K562 (cell line): ENCODE measurements at regions not wholly inside any gene's neighbourhood (a gene's known extent, or its start where the extent isn't known, plus 50 kb on each side); places are given as distances from the start of the nearest gene placed in this dataset.

Experiments
- ATAC-seq: fragments of 200-7000 bp; cut with Tn5 transposase; 3 replicates; pipeline ENCODE4 v1.9.1; 2020; ENCODE audit warnings: moderate library complexity
- BruUV-seq: library from RNA; stranded (reverse); fragments of 400-500 nt; replicated peaks from 2 replicates; lab custom pipeline; 2021; lab: Mats Ljungman, UMichigan
- CTCF ChIA-PET: fragments of 300-600 bp; formaldehyde crosslinking; extraction: SDS; loops from one replicate; lab custom pipeline; 2021; ENCODE audit warnings: low intra/inter-chr PET ratio; lab: Yijun Ruan, JAX
- POLR2A ChIA-PET: fragments of 300-600, 350-650 bp; sonication (Branson Sonifier 250); formaldehyde crosslinking; extraction: SDS; loops from one replicate; lab custom pipeline; 2021; ENCODE audit warnings: antibody characterized with exemption, inconsistent platforms; lab: Yijun Ruan, JAX
- DNase-seq, 4 experiments: peaks; one replicate each; pipeline versions ENCODE4 v3.0.0 to v3.0.0-alpha.2; 2011 to 2018; ENCODE audit warnings: low spot score in 3 of 4, mixed read lengths in 3 of 4; ENCODE audit errors: extremely low read depth in 1 of 4
- FAIRE-seq: peaks from 2 replicates; lab custom pipeline; 2011; peaks lifted over from hg19 to GRCh38; lab: Jason Lieb, UNC
- H2AFZ ChIP-seq: 2 replicates; pipeline ENCODE4 v1.6.0; 2011; ENCODE audit warnings: low read depth, low read length, control low read depth, inconsistent platforms
- H3K27ac ChIP-seq: fragments of 200-600 bp; 3 replicates; pipeline ENCODE4 v1.8.0; 2011; ENCODE audit warnings: low read depth, mild to moderate bottlenecking, control low read depth, inconsistent platforms, low read length, moderate library complexity, mixed read lengths; ENCODE audit errors: extremely low read depth
- H3K27me3 ChIP-seq, 2 experiments: fragments of 300-600 bp in 1 of 2; 2 replicates in 1 of 2; 3 replicates in 1 of 2; pipeline versions ENCODE4 v1.6.0 to v1.8.0; 2011; ENCODE audit warnings: inconsistent platforms in 2 of 2, low read length in 2 of 2, mild to moderate bottlenecking in 1 of 2, mixed read lengths in 1 of 2, moderate library complexity in 1 of 2; ENCODE audit not compliant: control insufficient read depth in 2 of 2, insufficient read depth in 2 of 2
- H3K36me3 ChIP-seq: fragments of 300-600 bp; 3 replicates; pipeline ENCODE4 v1.8.0; 2011; ENCODE audit warnings: mild to moderate bottlenecking, low read length, inconsistent platforms; ENCODE audit not compliant: control insufficient read depth, insufficient read depth
- H3K4me1 ChIP-seq, 2 experiments: fragments of 200-600 bp in 1 of 2; replicated peaks in 1 of 2; 2 replicates in 1 of 2; 3 replicates in 1 of 2; pipeline versions ENCODE4 v1.5.1 to v1.8.0; 2011; ENCODE audit warnings: inconsistent platforms in 2 of 2, low read length in 2 of 2, mild to moderate bottlenecking in 1 of 2, mixed read lengths in 1 of 2, moderate library complexity in 1 of 2; ENCODE audit not compliant: control insufficient read depth in 2 of 2, insufficient read depth in 2 of 2
- H3K4me2 ChIP-seq: 2 replicates; pipeline ENCODE4 v1.6.1; 2011; ENCODE audit warnings: low read length, control low read depth, inconsistent platforms, mixed read lengths; ENCODE audit not compliant: insufficient read depth
- H3K4me3 ChIP-seq: fragments of 200-600 bp; sonication (generic), shearing (Covaris generic); 2 replicates; pipeline ENCODE4 v1.5.1; 2016; ENCODE audit warnings: control low read depth, inconsistent platforms
- H3K79me2 ChIP-seq: fragments of 200-600 bp; 3 replicates; pipeline ENCODE4 v1.8.0; 2011; ENCODE audit warnings: low read length, inconsistent platforms; ENCODE audit not compliant: control insufficient read depth, insufficient read depth
- H3K9ac ChIP-seq, 2 experiments: 2 replicates each; pipeline versions ENCODE4 v1.6.0 to v1.6.1; 2011; ENCODE audit warnings: low read depth in 2 of 2, low read length in 2 of 2, control low read depth in 1 of 2, inconsistent platforms in 1 of 2, mild to moderate bottlenecking in 1 of 2, mixed read lengths in 1 of 2; ENCODE audit not compliant: insufficient read depth in 1 of 2
- H3K9me1 ChIP-seq: one replicate; pipeline ENCODE4 v1.6.0; 2011; ENCODE audit warnings: inconsistent platforms, mild to moderate bottlenecking, low read length, moderate library complexity; ENCODE audit not compliant: control insufficient read depth, insufficient read depth
- H3K9me3 ChIP-seq: replicated peaks from 2 replicates; pipeline ENCODE4 v1.5.1; 2011; ENCODE audit warnings: low read depth, low read length, inconsistent platforms; ENCODE audit not compliant: control insufficient read depth, insufficient read depth
- H4K20me1 ChIP-seq: replicated peaks from 2 replicates; pipeline ENCODE4 v1.6.1; 2011; ENCODE audit warnings: low read length, inconsistent platforms, mixed read lengths; ENCODE audit not compliant: control insufficient read depth, insufficient read depth
- BCOR ChIP-seq: fragments of 450-650 bp; IDR thresholded peaks from 2 replicates; pipeline ENCODE4 v1.6.1; 2016
- E2F5 ChIP-seq: sonication (generic); formaldehyde crosslinking; IDR thresholded peaks from 2 replicates; pipeline ENCODE4 v1.8.0; 2022; ENCODE audit warnings: mild to moderate bottlenecking, missing genetic modification reagents
- MAFG ChIP-seq: fragments of 450-650 bp; conservative IDR thresholded peaks from 2 replicates; pipeline ENCODE4 v1.6.1; 2016; ENCODE audit warnings: missing genetic modification characterization, missing compliant biosample characterization
- PATZ1 ChIP-seq: fragments of 250-450 bp; sonication (Bioruptor Pico); IDR thresholded peaks from 2 replicates; pipeline ENCODE4 v1.5.0; 2020; ENCODE audit warnings: mild to moderate bottlenecking, borderline replicate concordance
- TRIM25 ChIP-seq: fragments of 450-650 bp; IDR thresholded peaks from 2 replicates; pipeline ENCODE4 v1.7.0; 2016; ENCODE audit warnings: borderline replicate concordance
- ZBTB5 ChIP-seq: fragments of 450-650 bp; IDR thresholded peaks from 2 replicates; pipeline ENCODE4 v1.6.1; 2017; ENCODE audit warnings: antibody characterized with exemption
- ZNF668 ChIP-seq: fragments of 250-450 bp; sonication (Bioruptor Pico); IDR thresholded peaks from 2 replicates; pipeline ENCODE4 v1.8.0; 2022; ENCODE audit warnings: mild to moderate bottlenecking, inconsistent platforms
- ZNF778 ChIP-seq: fragments of 450-650 bp; formaldehyde crosslinking; IDR thresholded peaks from 2 replicates; pipeline ENCODE4 v1.4.0; 2020; ENCODE audit warnings: mild to moderate bottlenecking, moderate library complexity
- WGBS: fragments of 100-300 bp; shearing (Covaris generic); methylation state at CpG from one replicate; pipeline ENCODE4 v1.1.6; 2016; ENCODE audit warnings: low coverage, mixed read lengths; ENCODE audit not compliant: insufficient coverage; ENCODE audit errors: missing lambda C conversion rate; 5-methylcytosine and 5-hydroxymethylcytosine counted together
- in situ Hi-C: fragments of 300-500 bp; cut with MboI; formaldehyde crosslinking; loops from 4 replicates; pipeline ENCODE4 v1.15.0; 2018; ENCODE audit warnings: inconsistent platforms, mixed read lengths
- intact Hi-C: fragments of 100-400 bp; cut with micrococcal nuclease; formaldehyde crosslinking; loops from 2 replicates; pipeline ENCODE4 v1.14.2; 2022

- WGBS = 0% methylated on average over 7 of the region's 8 CpGs
- CTCF ChIA-PET = no interaction called here
- no peak for TF ChIP-seq ZNF778 (CRISPR knock-in tag)
- Histone ChIP-seq H3K36me3 (no peaks in the 10 kb centered on the region), H3K4me3 (no peak overlapping the region), H3K9me3 (no peaks in the 10 kb centered on the region), H3K4me2 (no peak overlapping the region), H3K27ac (no peak overlapping the region), H4K20me1 (no peaks in the 10 kb centered on the region), H2AFZ (no peak overlapping the region), H3K9ac (no peak overlapping the region), H3K4me1 (no peaks in the 10 kb centered on the region), H3K79me2 (no peaks in the 10 kb centered on the region), H3K27me3 (no peaks in the 10 kb centered on the region), H3K9me1 (no peaks in the 10 kb centered on the region)
- POLR2A ChIA-PET = no interaction called here
- intact Hi-C loops = no loop called here
- DNase-seq (no peak), FAIRE-seq (no peak), ATAC-seq (no peak)
- in situ Hi-C loops = no loop called here
- no TSS peak for BruUV-seq
Observed at GRCh38 chr3:103847081-103848062, 1412.6 kb downstream of the ZPLD1 start.

GRCh38 chr3:103851793-103852192 is 1417.0 kb downstream of the ZPLD1 start:
- H3K9me1 ChIP-seq = no peaks in the 10 kb centered on the region
- H3K27ac ChIP-seq = no peak overlapping the region
- POLR2A ChIA-PET = no interaction called here
- no peaks in the 10 kb centered on the region for H3K9me3 ChIP-seq
- no peak overlapping the region for H3K4me2 ChIP-seq
- no peaks in the 10 kb centered on the region for H3K36me3 ChIP-seq
- BruUV-seq = no TSS peak
- in situ Hi-C loops = no loop called here
- CTCF ChIA-PET = no interaction called here
- no peaks in the 10 kb centered on the region for H3K27me3 ChIP-seq
- no peak overlapping the region for H3K4me3 ChIP-seq
- H4K20me1 ChIP-seq = no peaks in the 10 kb centered on the region
- no peak overlapping the region for H3K9ac ChIP-seq
- intact Hi-C loops = no loop called here
- no peak overlapping the region for H2AFZ ChIP-seq
- ATAC-seq (no peak), DNase-seq (no peak), FAIRE-seq (no peak)
- no peaks in the 10 kb centered on the region for H3K79me2 ChIP-seq
- no peaks in the 10 kb centered on the region for H3K4me1 ChIP-seq
- no peak for TF ChIP-seq MAFG
- TF ChIP-seq PATZ1 (CRISPR knock-in tag) = no peak
- TF ChIP-seq BCOR = no peak
- no peak for TF ChIP-seq E2F5 (CRISPR knock-in tag)
- TF ChIP-seq ZBTB5 = no peak
- no peak for TF ChIP-seq ZNF668 (CRISPR knock-in tag)
- TF ChIP-seq TRIM25 = no peak
